ENCODE measurements at regions not wholly inside any gene's neighbourhood (a gene's known extent, or its start where the extent isn't known, plus 50 kb on each side); places are given as distances from the start of the nearest gene placed in this dataset.
"Not testable (repeated sequence)": the region's sequence is repeated elsewhere in the genome, so short reads cannot be mapped to it uniquely, and the experiment has no call there.

DNA sequence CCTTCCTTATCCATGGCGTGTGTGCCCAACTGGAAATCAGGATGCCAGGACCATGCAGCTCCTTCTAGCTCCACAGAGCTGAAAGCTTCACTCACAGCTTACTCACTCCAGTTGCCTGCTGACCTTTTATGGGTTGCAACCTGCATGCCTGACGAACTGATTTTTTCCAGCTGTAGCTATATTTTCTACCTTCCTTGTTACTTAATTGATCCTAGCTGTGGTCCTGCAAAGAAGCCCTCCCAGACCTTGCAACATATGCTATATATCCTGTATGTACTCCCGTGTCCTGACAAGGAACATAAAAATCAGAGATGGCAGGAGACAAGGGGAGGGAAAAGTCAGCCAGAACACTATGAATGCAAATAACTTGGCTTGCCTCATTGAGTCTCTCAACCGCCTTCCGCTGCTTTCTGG, 135.3 kb upstream of the LDB2 start:
- H3K27ac ChIP-seq (ENCODE audit: low read depth, low read length): no peak overlapping the region
- H3K9ac ChIP-seq (ENCODE audit: low read length): no peak overlapping the region

DNA sequence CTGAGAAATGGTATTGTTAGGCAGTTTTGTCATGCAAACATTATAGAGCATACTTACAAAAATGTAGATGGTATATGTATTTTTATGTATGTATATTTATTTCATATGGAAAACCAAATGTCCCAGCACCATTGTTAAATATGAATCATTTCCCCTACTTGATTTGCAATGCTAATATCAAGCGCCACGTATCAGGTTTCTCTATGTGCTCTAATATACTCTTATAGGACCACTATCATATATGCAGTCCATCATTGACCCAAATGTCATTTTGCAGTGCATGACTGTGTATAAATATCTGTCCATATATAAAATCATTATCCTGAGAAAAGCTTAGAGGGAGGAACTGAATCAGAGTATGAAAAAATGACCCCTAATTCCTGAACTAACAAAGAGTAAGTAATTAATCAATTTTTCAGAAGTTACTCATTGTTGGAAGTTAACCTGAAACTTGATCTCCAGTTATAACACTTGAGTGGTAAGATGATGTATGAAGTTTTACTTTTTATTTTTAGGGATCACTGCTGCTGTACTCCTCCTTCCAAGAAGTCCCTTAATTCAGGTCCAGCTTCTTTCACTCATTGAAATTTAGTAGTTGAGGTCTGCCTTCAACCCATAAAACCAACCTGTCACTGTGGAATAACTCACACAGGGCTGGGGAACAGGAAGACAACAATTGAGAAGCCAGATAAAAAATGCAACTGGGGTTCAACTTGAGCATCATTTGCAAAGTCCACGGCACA, 134.8 kb upstream of the LDB2 start:
- Histone ChIP-seq H3K9me3 (ENCODE audit: control insufficient read depth, insufficient read depth, low read depth, low read length) (no peaks in the 10 kb centered on the region), H3K27ac (ENCODE audit: low read depth, low read length) (no peak overlapping the region; the same call in 1 of the 2 replicates), H3K4me3 (ENCODE audit: low read depth, low read length) (no peak overlapping the region), H3K4me1 (ENCODE audit: control insufficient read depth, insufficient read depth, low read length) (peaks cover 35% of the 10 kb centered on the region), H3K9ac (ENCODE audit: low read length) (no peak overlapping the region), H3K27me3 (ENCODE audit: control insufficient read depth, insufficient read depth, low read length) (no peaks in the 10 kb centered on the region), H3K36me3 (ENCODE audit: control insufficient read depth, insufficient read depth, low read length) (no peaks in the 10 kb centered on the region)

More for the DNA sequence above, 135.3 kb upstream of the LDB2 start:
- H3K4me1 ChIP-seq (ENCODE audit: control insufficient read depth, insufficient read depth, low read length): peaks cover 41% of the 10 kb centered on the region
- no peaks in the 10 kb centered on the region for H3K9me3 ChIP-seq (ENCODE audit: control insufficient read depth, insufficient read depth, low read depth, low read length)
- no peaks in the 10 kb centered on the region for H3K27me3 ChIP-seq (ENCODE audit: control insufficient read depth, insufficient read depth, low read length)
- no peaks in the 10 kb centered on the region for H3K36me3 ChIP-seq (ENCODE audit: control insufficient read depth, insufficient read depth, low read length)
- H3K4me3 ChIP-seq (ENCODE audit: low read depth, low read length): no peak overlapping the region

DNA sequence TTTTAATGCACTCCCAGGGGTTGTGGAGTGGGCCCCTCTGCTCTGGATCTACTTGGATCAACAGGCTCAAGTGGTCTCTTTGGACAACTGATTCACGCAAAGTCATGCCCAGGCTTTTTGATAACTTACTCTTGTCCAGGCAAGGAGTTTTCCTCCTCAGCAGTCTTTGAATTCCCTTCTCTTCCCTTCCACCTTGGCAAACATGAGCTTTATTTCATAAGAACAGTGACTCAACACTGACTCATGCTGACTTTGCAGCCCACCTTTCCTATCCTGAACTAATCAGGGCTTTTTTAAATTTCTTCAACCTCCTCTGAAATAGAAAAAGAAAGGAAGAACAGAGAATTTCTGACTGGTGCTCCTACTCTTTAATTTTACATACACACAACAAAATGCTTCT, 132.1 kb upstream of the LDB2 start:
- Histone ChIP-seq H3K4me1 (ENCODE audit: control insufficient read depth, insufficient read depth, low read length) (peaks cover 31% of the 10 kb centered on the region), H3K9me3 (ENCODE audit: control insufficient read depth, insufficient read depth, low read depth, low read length) (no peaks in the 10 kb centered on the region), H3K9ac (ENCODE audit: low read length) (no peak overlapping the region), H3K36me3 (ENCODE audit: control insufficient read depth, insufficient read depth, low read length) (no peaks in the 10 kb centered on the region), H3K4me3 (ENCODE audit: low read depth, low read length) (no peak overlapping the region), H3K27me3 (ENCODE audit: control insufficient read depth, insufficient read depth, low read length) (no peaks in the 10 kb centered on the region), H3K27ac (ENCODE audit: low read depth, low read length) (no peak overlapping the region)

DNA sequence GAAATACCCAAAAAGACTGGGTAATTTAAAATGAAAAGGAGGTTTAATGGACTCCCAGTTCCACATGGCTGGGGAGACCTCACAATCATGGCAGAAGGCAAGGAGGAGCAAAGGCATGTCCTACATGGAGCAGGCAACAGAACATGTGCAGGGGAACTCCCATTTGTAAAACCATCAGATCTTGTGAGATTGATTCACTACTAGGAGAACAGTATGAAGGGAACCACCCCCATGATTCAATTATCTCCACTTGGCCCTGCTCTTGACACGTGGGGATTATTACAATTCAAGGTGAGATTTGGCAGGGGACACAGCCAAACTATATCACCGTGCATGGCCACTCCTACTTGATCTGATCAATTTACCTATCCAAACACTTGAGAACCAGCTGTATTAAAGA, 131.5 kb upstream of the LDB2 start:
- Histone ChIP-seq H3K36me3 (ENCODE audit: control insufficient read depth, insufficient read depth, low read length) (no peaks in the 10 kb centered on the region), H3K4me1 (ENCODE audit: control insufficient read depth, insufficient read depth, low read length) (peaks cover 31% of the 10 kb centered on the region), H3K9ac (ENCODE audit: low read length) (no peak overlapping the region), H3K9me3 (ENCODE audit: control insufficient read depth, insufficient read depth, low read depth, low read length) (no peaks in the 10 kb centered on the region), H3K27me3 (ENCODE audit: control insufficient read depth, insufficient read depth, low read length) (no peaks in the 10 kb centered on the region), H3K4me3 (ENCODE audit: low read depth, low read length) (no peak overlapping the region), H3K27ac (ENCODE audit: low read depth, low read length) (no peak overlapping the region)

DNA sequence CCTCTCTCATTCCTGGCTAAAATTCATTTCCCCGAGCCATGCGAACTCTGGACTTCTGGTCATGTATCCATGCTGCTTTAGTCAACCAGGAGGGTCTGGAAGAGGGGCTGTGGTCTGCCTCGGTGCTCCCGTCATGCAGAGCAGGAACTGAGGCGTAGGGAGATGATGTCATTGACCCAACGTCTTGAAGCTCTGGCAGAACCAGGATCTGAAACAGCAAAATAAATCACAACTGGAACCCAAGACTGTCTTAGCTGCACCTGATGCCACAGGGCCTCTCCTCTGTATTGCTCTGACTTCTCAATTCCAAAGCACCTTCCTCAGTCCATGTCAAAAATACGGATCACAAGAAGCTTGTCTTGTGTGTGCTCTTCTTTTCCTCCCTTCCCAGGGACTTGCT, 131.0 kb upstream of the LDB2 start:
- Histone ChIP-seq H3K27me3 (ENCODE audit: control insufficient read depth, insufficient read depth, low read length) (no peaks in the 10 kb centered on the region), H3K4me1 (ENCODE audit: control insufficient read depth, insufficient read depth, low read length) (peaks cover 31% of the 10 kb centered on the region), H3K27ac (ENCODE audit: low read depth, low read length) (no peak overlapping the region), H3K9ac (ENCODE audit: low read length) (no peak overlapping the region), H3K36me3 (ENCODE audit: control insufficient read depth, insufficient read depth, low read length) (no peaks in the 10 kb centered on the region), H3K9me3 (ENCODE audit: control insufficient read depth, insufficient read depth, low read depth, low read length) (no peaks in the 10 kb centered on the region), H3K4me3 (ENCODE audit: low read depth, low read length) (no peak overlapping the region)

DNA sequence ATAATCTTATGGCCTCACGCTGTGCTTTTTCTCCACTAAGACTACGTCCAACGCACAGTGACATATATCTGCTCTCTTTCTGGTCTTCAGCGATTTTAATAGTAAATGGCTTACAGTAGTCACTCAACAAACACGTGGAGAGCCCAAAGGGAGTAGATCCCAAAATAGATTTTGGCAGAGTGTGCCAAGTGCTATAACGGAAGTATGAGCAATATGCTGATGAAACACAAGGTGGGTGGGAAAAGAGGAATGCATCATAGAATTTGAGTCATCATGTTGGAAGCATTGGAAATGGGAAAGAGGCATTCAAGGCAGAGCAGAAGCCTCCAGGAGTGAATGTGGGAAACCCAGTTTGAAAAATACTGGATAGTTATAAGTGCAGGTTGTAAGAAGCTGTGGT, 129.1 kb upstream of the LDB2 start:
- H3K4me1 ChIP-seq (ENCODE audit: control insufficient read depth, insufficient read depth, low read length): peaks cover 16% of the 10 kb centered on the region
- H3K27ac ChIP-seq (ENCODE audit: low read depth, low read length): no peak overlapping the region
- H3K4me3 ChIP-seq (ENCODE audit: low read depth, low read length): no peak overlapping the region
- no peaks in the 10 kb centered on the region for H3K36me3 ChIP-seq (ENCODE audit: control insufficient read depth, insufficient read depth, low read length)
- H3K9ac ChIP-seq (ENCODE audit: low read length): no peak overlapping the region
- H3K27me3 ChIP-seq (ENCODE audit: control insufficient read depth, insufficient read depth, low read length): no peaks in the 10 kb centered on the region
- H3K9me3 ChIP-seq (ENCODE audit: control insufficient read depth, insufficient read depth, low read depth, low read length): no peaks in the 10 kb centered on the region

DNA sequence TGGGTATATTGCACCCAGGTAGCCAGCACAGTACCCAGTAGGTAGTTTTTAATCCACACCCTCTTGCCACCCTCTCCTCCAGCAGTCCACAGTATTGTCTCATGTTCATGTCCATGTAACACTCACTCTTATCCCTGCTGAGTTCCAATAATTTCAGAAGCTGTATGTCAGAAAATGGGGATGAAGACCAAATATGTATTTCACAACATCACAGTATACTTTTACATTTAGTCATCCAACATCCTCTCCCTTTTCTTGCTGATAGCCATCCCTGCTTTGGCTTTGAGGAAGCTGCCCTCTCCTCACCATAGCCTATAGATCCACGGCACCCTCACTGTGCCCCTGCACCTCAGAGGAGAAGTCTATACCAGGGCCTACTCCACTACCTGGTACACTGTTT, 126.0 kb upstream of the LDB2 start:
- Histone ChIP-seq H3K9me3 (ENCODE audit: control insufficient read depth, insufficient read depth, low read depth, low read length) (no peaks in the 10 kb centered on the region), H3K27me3 (ENCODE audit: control insufficient read depth, insufficient read depth, low read length) (no peaks in the 10 kb centered on the region; the same call in 1 of the 2 replicates), H3K36me3 (ENCODE audit: control insufficient read depth, insufficient read depth, low read length) (no peaks in the 10 kb centered on the region), H3K27ac (ENCODE audit: low read depth, low read length) (no peak overlapping the region), H3K4me3 (ENCODE audit: low read depth, low read length) (no peak overlapping the region), H3K4me1 (ENCODE audit: control insufficient read depth, insufficient read depth, low read length) (0 out of 2 replicates have a peak, but pooled peaks cover 7% of the 10 kb centered on the region), H3K9ac (ENCODE audit: low read length) (no peak overlapping the region)

DNA sequence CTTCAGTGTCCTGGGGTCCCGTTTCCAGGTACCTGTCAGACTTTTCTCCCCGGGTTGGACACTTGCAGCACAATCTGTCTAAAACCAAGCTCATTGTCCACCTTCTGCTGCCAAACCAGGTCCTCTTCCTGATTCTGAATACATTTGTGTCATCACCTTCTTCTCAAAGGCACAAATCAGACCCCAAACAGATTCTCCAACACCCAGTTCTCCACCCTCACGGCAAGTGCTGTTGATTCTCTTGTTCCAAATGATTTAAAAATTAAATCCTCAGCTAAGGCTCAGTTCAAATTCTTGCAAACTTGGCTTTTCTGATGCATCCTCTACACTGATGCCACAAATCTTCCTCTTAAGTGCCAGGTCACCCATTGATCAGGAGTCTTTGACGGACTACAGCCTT, 122.5 kb upstream of the LDB2 start:
- no peak overlapping the region for H3K9ac ChIP-seq (ENCODE audit: low read length)
- no peaks in the 10 kb centered on the region for H3K9me3 ChIP-seq (ENCODE audit: control insufficient read depth, insufficient read depth, low read depth, low read length)
- no peak overlapping the region for H3K4me3 ChIP-seq (ENCODE audit: low read depth, low read length)
- no peak overlapping the region for H3K27ac ChIP-seq (ENCODE audit: low read depth, low read length)
- H3K27me3 ChIP-seq (ENCODE audit: control insufficient read depth, insufficient read depth, low read length): no peaks in the 10 kb centered on the region; the same call in 1 of the 2 replicates
- H3K4me1 ChIP-seq (ENCODE audit: control insufficient read depth, insufficient read depth, low read length): peaks cover 20% of the 10 kb centered on the region
- no peaks in the 10 kb centered on the region for H3K36me3 ChIP-seq (ENCODE audit: control insufficient read depth, insufficient read depth, low read length)

DNA sequence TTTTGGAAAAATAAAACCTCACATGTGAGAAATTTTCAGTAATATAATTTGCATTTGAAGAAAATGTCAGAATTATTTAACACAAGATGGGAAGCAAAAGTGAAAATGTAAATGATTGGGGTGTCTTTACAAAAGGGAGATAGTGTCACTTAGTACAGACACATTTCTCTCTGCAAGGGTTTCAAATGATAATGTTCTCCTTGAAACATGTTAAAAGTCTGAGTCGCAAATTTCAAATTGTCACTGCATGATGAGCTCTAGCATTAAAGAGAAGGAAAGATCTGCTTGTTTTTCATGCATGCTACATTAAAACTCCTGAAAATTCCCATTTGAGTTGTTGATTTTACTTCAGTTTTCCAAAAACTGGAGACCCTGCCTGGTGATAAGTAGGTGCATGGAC, 122.0 kb upstream of the LDB2 start:
- no peaks in the 10 kb centered on the region for H3K9me3 ChIP-seq (ENCODE audit: control insufficient read depth, insufficient read depth, low read depth, low read length)
- H3K4me3 ChIP-seq (ENCODE audit: low read depth, low read length): no peak overlapping the region
- no peak overlapping the region for H3K27ac ChIP-seq (ENCODE audit: low read depth, low read length)
- H3K9ac ChIP-seq (ENCODE audit: low read length): no peak overlapping the region
- H3K4me1 ChIP-seq (ENCODE audit: control insufficient read depth, insufficient read depth, low read length): peaks cover 20% of the 10 kb centered on the region
- no peaks in the 10 kb centered on the region for H3K36me3 ChIP-seq (ENCODE audit: control insufficient read depth, insufficient read depth, low read length)
- H3K27me3 ChIP-seq (ENCODE audit: control insufficient read depth, insufficient read depth, low read length): no peaks in the 10 kb centered on the region; the same call in 1 of the 2 replicates

DNA sequence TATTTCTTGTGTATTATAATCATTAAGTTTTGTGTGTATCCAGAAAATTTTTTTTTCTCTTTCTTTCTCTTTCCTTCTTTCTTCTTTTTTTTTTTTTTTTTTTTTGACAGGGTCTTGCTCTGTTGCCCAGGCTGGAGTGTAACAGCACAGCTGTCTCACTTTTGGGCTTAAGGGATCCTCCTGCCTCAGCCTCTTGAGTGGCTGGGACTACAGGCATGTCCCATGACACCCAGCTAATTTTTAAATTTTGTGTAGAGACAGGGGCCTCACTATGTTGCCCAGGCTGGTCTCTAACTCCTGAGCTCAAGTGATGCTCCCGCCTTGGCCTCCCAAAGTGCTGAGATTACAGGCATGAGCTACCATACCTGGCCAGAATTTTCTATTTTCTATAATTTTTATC, 120.2 kb upstream of the LDB2 start:
- H3K9ac ChIP-seq (ENCODE audit: low read length); H3K27ac ChIP-seq (ENCODE audit: low read depth, low read length); H3K36me3 ChIP-seq (ENCODE audit: control insufficient read depth, insufficient read depth, low read length); H3K27me3 ChIP-seq (ENCODE audit: control insufficient read depth, insufficient read depth, low read length); H3K9me3 ChIP-seq (ENCODE audit: control insufficient read depth, insufficient read depth, low read depth, low read length); H3K4me3 ChIP-seq (ENCODE audit: low read depth, low read length): not testable (repeated sequence)
- H3K4me1 ChIP-seq (ENCODE audit: control insufficient read depth, insufficient read depth, low read length): peaks cover 20% of the 10 kb centered on the region

DNA sequence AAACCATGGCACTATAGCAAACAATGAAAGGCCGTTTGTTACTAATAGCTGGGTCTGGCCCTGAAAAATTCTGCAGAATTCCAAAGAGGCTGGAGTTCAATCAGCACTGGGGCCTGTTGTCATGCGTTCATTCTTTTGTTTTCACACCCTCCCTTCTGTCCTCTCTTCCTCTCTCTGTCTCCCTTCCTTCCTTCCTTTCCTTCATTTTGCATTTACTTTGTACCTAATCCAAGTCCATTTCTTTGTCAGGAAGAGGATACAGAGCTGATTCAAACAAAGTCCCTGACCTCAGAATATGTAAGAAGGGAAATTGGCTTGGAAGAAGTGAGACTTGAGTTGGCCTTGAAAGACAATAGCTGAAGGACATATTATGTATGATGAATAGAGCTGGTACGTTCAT, 119.6 kb upstream of the LDB2 start:
- H3K4me3 ChIP-seq (ENCODE audit: low read depth, low read length): no peak overlapping the region
- peaks cover 20% of the 10 kb centered on the region for H3K4me1 ChIP-seq (ENCODE audit: control insufficient read depth, insufficient read depth, low read length)
- H3K36me3 ChIP-seq (ENCODE audit: control insufficient read depth, insufficient read depth, low read length): no peaks in the 10 kb centered on the region
- H3K27ac ChIP-seq (ENCODE audit: low read depth, low read length): peak overlapping the region; percentile 62; the same call in 1 of the 2 replicates
- H3K9ac ChIP-seq (ENCODE audit: low read length): no peak overlapping the region
- no peaks in the 10 kb centered on the region; the same call in 1 of the 2 replicates for H3K27me3 ChIP-seq (ENCODE audit: control insufficient read depth, insufficient read depth, low read length)
- H3K9me3 ChIP-seq (ENCODE audit: control insufficient read depth, insufficient read depth, low read depth, low read length): 0 out of 2 replicates have a peak, but pooled peaks cover 2% of the 10 kb centered on the region

Measured in HUES6 (cell line).